ENCODE measurements at regions not wholly inside any gene's neighbourhood (a gene's known extent, or its start where the extent isn't known, plus 50 kb on each side); places are given as distances from the start of the nearest gene placed in this dataset.
"Not testable (repeated sequence)": the region's sequence is repeated elsewhere in the genome, so short reads cannot be mapped to it uniquely, and the experiment has no call there.

DNA sequence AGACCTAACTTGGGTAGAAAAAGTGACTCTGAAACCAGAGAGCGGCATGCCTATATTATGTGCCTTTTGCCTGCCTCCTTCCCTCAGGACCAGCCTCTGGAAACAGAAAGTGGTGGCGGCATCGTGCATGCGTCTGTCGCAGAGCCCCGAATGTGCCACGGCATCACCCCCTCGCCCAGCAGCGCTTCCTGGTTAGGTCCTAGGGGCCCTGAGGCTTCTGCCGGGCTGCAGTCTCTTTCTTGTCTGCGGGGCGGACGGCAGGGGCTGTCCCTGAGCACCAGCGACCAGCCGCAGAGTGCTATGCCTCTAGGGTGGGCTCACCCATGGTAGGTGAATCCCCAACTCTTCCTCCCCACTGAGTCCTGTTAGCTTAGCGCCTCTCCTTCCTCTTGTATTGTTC lies 68.7 kb downstream of the VSIG4 start:
- Histone ChIP-seq H3K4me1 (no peaks in the 10 kb centered on the region), H3K27me3 (no peaks in the 10 kb centered on the region), H3K27ac (no peak overlapping the region), H3K4me3 (no peak overlapping the region), H3K36me3 (no peaks in the 10 kb centered on the region), H3K9me3 (no peaks in the 10 kb centered on the region)
- TF ChIP-seq, protein P1, sequence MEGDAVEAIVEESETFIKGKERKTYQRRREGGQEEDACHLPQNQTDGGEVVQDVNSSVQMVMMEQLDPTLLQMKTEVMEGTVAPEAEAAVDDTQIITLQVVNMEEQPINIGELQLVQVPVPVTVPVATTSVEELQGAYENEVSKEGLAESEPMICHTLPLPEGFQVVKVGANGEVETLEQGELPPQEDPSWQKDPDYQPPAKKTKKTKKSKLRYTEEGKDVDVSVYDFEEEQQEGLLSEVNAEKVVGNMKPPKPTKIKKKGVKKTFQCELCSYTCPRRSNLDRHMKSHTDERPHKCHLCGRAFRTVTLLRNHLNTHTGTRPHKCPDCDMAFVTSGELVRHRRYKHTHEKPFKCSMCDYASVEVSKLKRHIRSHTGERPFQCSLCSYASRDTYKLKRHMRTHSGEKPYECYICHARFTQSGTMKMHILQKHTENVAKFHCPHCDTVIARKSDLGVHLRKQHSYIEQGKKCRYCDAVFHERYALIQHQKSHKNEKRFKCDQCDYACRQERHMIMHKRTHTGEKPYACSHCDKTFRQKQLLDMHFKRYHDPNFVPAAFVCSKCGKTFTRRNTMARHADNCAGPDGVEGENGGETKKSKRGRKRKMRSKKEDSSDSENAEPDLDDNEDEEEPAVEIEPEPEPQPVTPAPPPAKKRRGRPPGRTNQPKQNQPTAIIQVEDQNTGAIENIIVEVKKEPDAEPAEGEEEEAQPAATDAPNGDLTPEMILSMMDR (IDR thresholded peaks at IDR 0.05) = no peak
- no peak for DNase-seq
- intact Hi-C loops (cut with DNase I) = no loop called here
- ATAC-seq = no peak

DNA sequence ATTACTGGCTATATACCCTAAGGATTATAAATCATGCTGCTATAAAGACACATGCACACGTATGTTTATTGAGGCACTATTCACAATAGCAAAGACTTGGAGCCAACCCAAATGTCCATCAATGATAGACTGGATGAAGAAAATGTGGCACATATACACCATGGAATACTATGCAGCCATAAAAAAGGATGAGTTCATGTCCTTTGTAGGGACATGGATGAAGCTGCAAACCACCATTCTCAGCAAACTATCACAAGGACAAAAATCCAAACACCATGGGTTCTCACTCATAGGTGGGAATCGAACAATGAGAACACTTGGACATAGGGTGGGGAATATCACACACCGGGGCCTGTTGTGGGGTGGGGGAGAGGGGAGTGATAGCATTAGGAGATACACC lies 72.7 kb downstream of the VSIG4 start:
- H3K27ac ChIP-seq; H3K27me3 ChIP-seq; ATAC-seq; H3K9me3 ChIP-seq; H3K36me3 ChIP-seq; H3K4me3 ChIP-seq; DNase-seq; intact Hi-C loops (cut with DNase I); H3K4me1 ChIP-seq: not testable (repeated sequence)

DNA sequence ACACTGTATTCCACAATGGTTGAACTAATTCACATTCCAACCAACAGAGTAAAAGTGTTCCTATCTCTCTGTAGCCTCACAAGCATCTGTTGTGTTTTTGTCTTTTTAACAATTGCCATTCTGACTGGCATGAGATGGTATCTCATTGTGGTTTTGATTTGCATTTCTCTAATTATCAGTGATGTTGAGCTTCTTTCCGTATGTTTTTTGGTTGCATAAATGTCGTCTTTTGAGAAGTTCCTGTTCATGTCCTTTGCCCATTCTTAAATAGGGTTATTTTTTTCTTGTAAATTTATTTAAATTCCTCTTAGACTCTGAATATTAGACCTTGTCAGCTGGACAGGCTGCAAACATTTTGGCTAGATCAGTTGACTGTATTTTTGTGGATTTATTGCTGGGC lies 78.2 kb downstream of the VSIG4 start:
- no peak for ATAC-seq
- no peak for DNase-seq
- no peak overlapping the region for H3K27ac ChIP-seq
- H3K4me1 ChIP-seq = no peaks in the 10 kb centered on the region
- TF ChIP-seq, protein P1 (IDR thresholded peaks at IDR 0.05) = no peak
- H3K4me3 ChIP-seq = no peak overlapping the region
- H3K36me3 ChIP-seq = no peaks in the 10 kb centered on the region
- H3K9me3 ChIP-seq = no peaks in the 10 kb centered on the region
- intact Hi-C loops (cut with DNase I) = no loop called here
- H3K27me3 ChIP-seq = no peaks in the 10 kb centered on the region

DNA sequence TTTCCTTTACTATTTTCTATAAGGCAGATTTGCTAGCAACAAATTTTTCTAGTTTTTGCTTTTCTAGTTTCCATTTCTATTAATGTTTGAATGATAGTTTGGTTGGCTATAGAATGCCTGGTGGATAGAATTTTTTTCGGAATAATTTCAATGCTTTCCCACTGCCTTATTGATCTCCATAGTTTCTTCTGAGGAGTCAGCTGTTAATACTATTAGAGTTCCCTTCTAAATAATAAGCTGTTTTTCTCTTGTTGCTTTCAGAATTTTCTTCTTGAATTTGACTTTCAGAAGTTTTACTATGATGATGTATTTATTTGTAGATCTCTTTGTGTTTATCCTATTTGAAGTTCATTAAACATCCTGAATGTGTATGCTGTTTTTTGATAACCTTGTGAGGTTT lies 91.8 kb downstream of the VSIG4 start:
- H3K36me3 ChIP-seq = no peaks in the 10 kb centered on the region
- TF ChIP-seq, protein P1 (IDR thresholded peaks at IDR 0.05) = no peak
- H3K9me3 ChIP-seq = no peaks in the 10 kb centered on the region
- DNase-seq (no peak), ATAC-seq (no peak)
- no peaks in the 10 kb centered on the region for H3K4me1 ChIP-seq
- no peak overlapping the region for H3K27ac ChIP-seq
- intact Hi-C loops (cut with DNase I) = no loop called here
- H3K27me3 ChIP-seq = no peaks in the 10 kb centered on the region
- H3K4me3 ChIP-seq = no peak overlapping the region

DNA sequence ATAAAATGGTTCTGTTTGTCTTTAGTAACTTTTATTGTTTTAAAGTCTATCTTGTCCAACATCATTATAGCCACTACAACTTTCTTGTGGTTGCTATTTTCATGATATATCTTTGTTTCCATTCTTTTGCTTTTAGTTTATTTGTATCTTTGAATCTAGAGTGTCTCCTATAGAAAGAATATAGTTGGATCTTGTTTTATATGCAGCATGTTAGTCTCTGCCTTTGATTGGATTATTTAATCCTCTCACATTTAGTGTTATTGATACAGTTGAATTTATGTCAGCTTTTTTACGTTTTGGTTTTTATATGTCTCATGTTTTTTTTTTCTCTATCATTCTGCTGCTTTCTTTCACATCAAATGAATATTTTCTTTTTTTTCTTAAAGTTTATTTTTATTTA lies 98.1 kb downstream of the VSIG4 start:
- H3K36me3 ChIP-seq = no peaks in the 10 kb centered on the region
- H3K27ac ChIP-seq = no peak overlapping the region
- no peak for DNase-seq
- no peaks in the 10 kb centered on the region for H3K4me1 ChIP-seq
- intact Hi-C loops (cut with DNase I) = no loop called here
- H3K27me3 ChIP-seq = no peaks in the 10 kb centered on the region
- no peak overlapping the region for H3K4me3 ChIP-seq
- no peak for ATAC-seq
- TF ChIP-seq, protein P1 (IDR thresholded peaks at IDR 0.05) = no peak
- H3K9me3 ChIP-seq = no peaks in the 10 kb centered on the region

DNA sequence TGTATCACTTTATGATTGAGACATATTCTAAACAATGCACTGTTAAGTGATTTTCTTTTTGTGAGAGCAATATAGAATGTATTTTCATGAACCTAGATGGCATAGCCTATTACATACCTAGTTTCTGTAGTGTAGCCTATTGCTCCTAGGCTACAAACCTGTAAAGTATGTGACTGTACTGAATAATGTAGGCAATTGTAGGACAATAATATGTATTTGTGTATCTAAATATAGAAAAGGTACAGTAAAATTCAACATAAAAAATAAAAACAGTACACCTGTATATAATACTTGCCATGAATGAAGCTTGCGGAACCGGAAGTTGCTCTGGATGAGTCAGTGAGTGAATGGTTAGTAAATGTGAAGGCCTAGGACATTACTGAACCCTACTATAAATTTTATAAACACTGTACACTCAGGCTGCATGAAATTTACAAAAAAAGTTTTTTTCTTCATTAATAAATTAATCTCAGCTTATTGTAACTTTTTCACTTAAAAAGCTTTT lies 106.7 kb downstream of the VSIG4 start:
- H3K36me3 ChIP-seq = no peaks in the 10 kb centered on the region
- intact Hi-C loops (cut with DNase I) = no loop called here
- no peaks in the 10 kb centered on the region for H3K4me1 ChIP-seq
- ATAC-seq (no peak), DNase-seq (no peak)
- TF ChIP-seq, protein P1 (IDR thresholded peaks at IDR 0.05) = no peak
- no peaks in the 10 kb centered on the region for H3K9me3 ChIP-seq
- no peak overlapping the region for H3K4me3 ChIP-seq
- no peak overlapping the region for H3K27ac ChIP-seq
- H3K27me3 ChIP-seq = no peaks in the 10 kb centered on the region

Data from upper lobe of right lung (tissue), 1 donor.